CD14-positive monocyte (primary cell): ENCODE measurements at regions not wholly inside any gene's neighbourhood (a gene's known extent, or its start where the extent isn't known, plus 50 kb on each side); places are given as distances from the start of the nearest gene placed in this dataset.

Source experiments
- DNase-seq, 3 donors: peaks; one replicate each; pipeline ENCODE4 v3.0.0-alpha.2; 2011 to 2022
- H2AFZ ChIP-seq: 2 replicates; pipeline ENCODE4 v1.6.0; 2012; ENCODE audit warnings: mild to moderate bottlenecking, low read depth, low read length, inconsistent platforms; ENCODE audit not compliant: insufficient read depth, poor library complexity, severe bottlenecking
- H3K27ac ChIP-seq, 2 donors: 1 replicate in 1 of 2; 2 replicates in 1 of 2; pipeline ENCODE4 v1.5.1; 2012 to 2013; ENCODE audit warnings: low read length in 2 of 2, control low read depth in 1 of 2, inconsistent platforms in 1 of 2, low read depth in 1 of 2, mild to moderate bottlenecking in 1 of 2
- H3K27me3 ChIP-seq, 2 donors: one replicate each; pipeline versions ENCODE4 v1.6.0 to v1.6.1; 2011 to 2013; ENCODE audit warnings: low read length in 2 of 2; ENCODE audit not compliant: control insufficient read depth in 2 of 2, insufficient read depth in 2 of 2
- H3K36me3 ChIP-seq, 2 donors: replicated peaks in 1 of 2; 1 replicate in 1 of 2; 2 replicates in 1 of 2; pipeline versions ENCODE4 v1.5.1 to v1.6.1; 2012 to 2013; ENCODE audit warnings: low read length in 2 of 2, control low read depth in 1 of 2, inconsistent platforms in 1 of 2, mild to moderate bottlenecking in 1 of 2; ENCODE audit not compliant: insufficient read depth in 2 of 2, control insufficient read depth in 1 of 2
- H3K4me1 ChIP-seq, 2 donors: 1 replicate in 1 of 2; 2 replicates in 1 of 2; pipeline versions ENCODE4 v1.5.1 to v1.6.1; 2012 to 2013; ENCODE audit warnings: low read length in 2 of 2, control low read depth in 1 of 2, inconsistent platforms in 1 of 2, mild to moderate bottlenecking in 1 of 2, moderate library complexity in 1 of 2; ENCODE audit not compliant: insufficient read depth in 2 of 2, control insufficient read depth in 1 of 2
- H3K4me2 ChIP-seq: replicated peaks from 2 replicates; pipeline ENCODE3; 2012; ENCODE audit warnings: low read length, moderate library complexity, mild to moderate bottlenecking; ENCODE audit not compliant: poor library complexity, severe bottlenecking; ENCODE audit errors: extremely low read depth
- H3K4me3 ChIP-seq, 3 experiments: fragments of 200-600 bp in 1 of 3; sonication (generic) in 1 of 3; replicated peaks in 1 of 3; 1 replicate in 2 of 3; 2 replicates in 1 of 3; pipeline ENCODE4 v1.5.1; 2011 to 2013; ENCODE audit warnings: low read length in 3 of 3, mild to moderate bottlenecking in 3 of 3, control low read depth in 2 of 3, low read depth in 2 of 3, inconsistent platforms in 1 of 3, moderate library complexity in 1 of 3
- H3K79me2 ChIP-seq: 2 replicates; pipeline ENCODE4 v1.6.0; 2012; ENCODE audit warnings: mild to moderate bottlenecking, control low read depth, inconsistent platforms, low read length, moderate library complexity; ENCODE audit not compliant: insufficient read depth
- H3K9ac ChIP-seq: 2 replicates; pipeline ENCODE4 v1.6.0; 2017; ENCODE audit warnings: low read length, mild to moderate bottlenecking; ENCODE audit not compliant: insufficient read depth, poor library complexity, severe bottlenecking
- H3K9me3 ChIP-seq, 2 donors: replicated peaks in 1 of 2; 1 replicate in 1 of 2; 2 replicates in 1 of 2; pipeline versions ENCODE4 v1.5.1 to v1.6.1; 2012 to 2013; ENCODE audit warnings: low read length in 2 of 2, control low read depth in 1 of 2; ENCODE audit not compliant: control insufficient read depth in 1 of 2, insufficient read depth in 1 of 2
- H4K20me1 ChIP-seq: 2 replicates; pipeline ENCODE4 v1.6.0; 2012; ENCODE audit warnings: mild to moderate bottlenecking, low read length, control low read depth, moderate library complexity; ENCODE audit not compliant: insufficient read depth
- H3K27ac Mint-ChIP-seq, 7 donors: one replicate each; pipeline ENCODE4 v1.8.0; 2020; ENCODE audit warnings: mild to moderate bottlenecking in 7 of 7, mixed read lengths in 7 of 7, moderate library complexity in 6 of 7, inconsistent platforms in 2 of 7
- H3K27me3 Mint-ChIP-seq, 3 donors: one replicate each; pipeline ENCODE4 v1.8.0; 2021 to 2022; ENCODE audit warnings: low read depth in 3 of 3, mild to moderate bottlenecking in 3 of 3, mixed read lengths in 3 of 3, moderate library complexity in 3 of 3, inconsistent platforms in 1 of 3
- H3K36me3 Mint-ChIP-seq, 2 donors: one replicate each; pipeline ENCODE4 v1.8.0; 2020; ENCODE audit warnings: mixed read lengths in 2 of 2, inconsistent platforms in 1 of 2, mild to moderate bottlenecking in 1 of 2
- H3K4me1 Mint-ChIP-seq: one replicate; pipeline ENCODE4 v1.8.0; 2020; ENCODE audit warnings: mild to moderate bottlenecking, mixed read lengths
- H3K4me3 Mint-ChIP-seq, 2 donors: one replicate each; pipeline ENCODE4 v1.8.0; 2020; ENCODE audit warnings: mild to moderate bottlenecking in 2 of 2, mixed read lengths in 2 of 2, moderate library complexity in 1 of 2
- H3K9me3 Mint-ChIP-seq, 7 donors: one replicate each; pipeline ENCODE4 v1.8.0; 2020 to 2022; ENCODE audit warnings: mixed read lengths in 7 of 7, mild to moderate bottlenecking in 6 of 7, moderate library complexity in 6 of 7, inconsistent platforms in 2 of 7
- CTCF ChIP-seq: fragments of 200-600 bp; IDR thresholded peaks from one replicate; pipeline ENCODE4 v1.8.0; 2022; ENCODE audit warnings: antibody characterized with exemption, mild to moderate bottlenecking
- WGBS: methylation state at CpG from one replicate; pipeline ENCODE4 v1.1.5; 2013; ENCODE audit warnings: missing lambda C conversion rate; ENCODE audit not compliant: insufficient coverage; 5-methylcytosine and 5-hydroxymethylcytosine counted together
- intact Hi-C, 2 donors: fragments of 100-400 bp; cut with micrococcal nuclease; formaldehyde crosslinking; loops; one replicate each; pipeline versions ENCODE4 v1.15.0 to v1.15.1; 2023

- no peaks in the 10 kb centered on the region for H3K9me3 ChIP-seq
- no peak overlapping the region for H3K27ac ChIP-seq
- H3K4me3 ChIP-seq = no peak overlapping the region
- H2AFZ ChIP-seq = no peak overlapping the region
- Mint-ChIP-seq H3K9me3 (peaks cover 0 to 2% (median 0%) of the 10 kb centered on the region in 7 donors), H3K27ac (no peak overlapping the region), H3K4me1 (no peaks in the 10 kb centered on the region), H3K27me3 (peaks cover 0 to 2% (median 0%) of the 10 kb centered on the region in 3 donors), H3K36me3 (no peaks in the 10 kb centered on the region), H3K4me3 (no peak overlapping the region)
- no peak for TF ChIP-seq CTCF
- no peaks in the 10 kb centered on the region for H3K27me3 ChIP-seq
- no peaks in the 10 kb centered on the region for H4K20me1 ChIP-seq
- H3K36me3 ChIP-seq = no peaks in the 10 kb centered on the region
- 91% methylated on average over 5 of the region's 5 CpGs for WGBS
- H3K79me2 ChIP-seq = no peaks in the 10 kb centered on the region
- no peak for DNase-seq
- no peak overlapping the region for H3K9ac ChIP-seq
- intact Hi-C loops = no loop called here
- H3K4me1 ChIP-seq = no peaks in the 10 kb centered on the region
- no peak overlapping the region for H3K4me2 ChIP-seq
These were observed 130.0 kb upstream of the MTNR1B start for GRCh38 chr11:92839450-92839849.

GRCh38 chr11:92841719-92842118 is 127.7 kb upstream of the MTNR1B start:
- Histone ChIP-seq H3K9me3 (no peaks in the 10 kb centered on the region), H3K4me1 (no peaks in the 10 kb centered on the region), H3K27ac (no peak overlapping the region), H4K20me1 (no peaks in the 10 kb centered on the region), H2AFZ (no peak overlapping the region), H3K9ac (no peak overlapping the region), H3K36me3 (no peaks in the 10 kb centered on the region), H3K4me3 (no peak overlapping the region), H3K4me2 (no peak overlapping the region), H3K79me2 (no peaks in the 10 kb centered on the region), H3K27me3 (no peaks in the 10 kb centered on the region)
- peaks cover 0 to 4% (median 0%) of the 10 kb centered on the region in 7 donors for H3K9me3 Mint-ChIP-seq
- no CpG with 5 or more reads among the region's 1 CpG for WGBS
- TF ChIP-seq CTCF = no peak
- H3K36me3 Mint-ChIP-seq = no peaks in the 10 kb centered on the region
- H3K27me3 Mint-ChIP-seq = peaks cover 0 to 2% (median 0%) of the 10 kb centered on the region in 3 donors
- H3K27ac Mint-ChIP-seq = no peak overlapping the region
- intact Hi-C loops = no loop called here
- no peak for DNase-seq
- no peak overlapping the region for H3K4me3 Mint-ChIP-seq
- no peaks in the 10 kb centered on the region for H3K4me1 Mint-ChIP-seq
